ENCODE measurements at regions not wholly inside any gene's neighbourhood (a gene's known extent, or its start where the extent isn't known, plus 50 kb on each side); places are given as distances from the start of the nearest gene placed in this dataset.

DNA sequence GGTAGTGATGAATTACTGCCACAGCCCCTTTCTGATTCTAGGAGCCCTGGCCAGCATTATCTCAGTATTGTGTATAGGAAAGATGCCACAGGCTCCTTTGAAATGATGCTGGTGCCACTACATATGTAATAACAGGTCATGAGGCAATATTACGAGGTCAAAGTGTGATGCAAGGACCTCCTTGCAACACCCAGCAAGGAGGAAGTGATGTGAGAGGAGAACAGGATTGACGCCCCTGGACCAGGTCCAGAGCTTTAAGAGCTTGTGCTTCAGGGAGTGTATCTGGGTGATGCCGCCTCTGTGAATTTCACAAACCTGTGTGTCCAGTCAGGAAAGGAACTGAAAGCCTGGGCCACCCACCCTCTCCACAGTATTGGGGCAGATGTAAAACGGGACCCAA, 261.8 kb downstream of the MID1IP1 start:
- H3K9ac ChIP-seq (ENCODE audit: extremely low read depth, insufficient read length, low read length) = no peak overlapping the region
- no peak overlapping the region for H2BK120ac ChIP-seq (ENCODE audit: low read depth, low read length, poor library complexity, severe bottlenecking)
- H2AFZ ChIP-seq (ENCODE audit: low read length) = no peak overlapping the region
- no peaks in the 10 kb centered on the region for H3K79me2 ChIP-seq (ENCODE audit: insufficient read depth, low read length)
- Mint-ChIP-seq H3K27me3 (ENCODE audit: low read depth) (peaks cover 8% of the 10 kb centered on the region), H3K27ac (no peak overlapping the region), H3K9me3 (peaks cover 75 to 84% of the 10 kb centered on the region in 2 experiments), H3K4me1 (peaks cover 16 to 20% of the 10 kb centered on the region in 2 experiments), H3K4me3 (no peak overlapping the region), H3K36me3 (ENCODE audit: insufficient read depth in 1 of 3, low read depth in 3 of 3) (peaks cover 12 to 21% (median 15%) of the 10 kb centered on the region in 3 experiments)
- no peak overlapping the region for H3K56ac ChIP-seq (ENCODE audit: insufficient read length, low read depth, low read length)
- no peaks in the 10 kb centered on the region for H3K23me2 ChIP-seq (ENCODE audit: insufficient read length, low read depth, low read length, poor library complexity, severe bottlenecking)
- H3K18ac ChIP-seq (ENCODE audit: insufficient read length, low read depth, low read length) = no peak overlapping the region
- H2BK15ac ChIP-seq (ENCODE audit: low read depth, low read length) = no peak overlapping the region
- H3K79me1 ChIP-seq (ENCODE audit: insufficient read depth, low read depth, low read length, poor library complexity, severe bottlenecking) = no peaks in the 10 kb centered on the region
- H3K9me3 ChIP-seq (ENCODE audit: control insufficient read depth, low read depth, low read length) = peaks cover 6% of the 10 kb centered on the region
- DNase-seq = no peak
- H3K14ac ChIP-seq (ENCODE audit: insufficient read depth, low read length) = no peak overlapping the region
- TF ChIP-seq, protein P1, sequence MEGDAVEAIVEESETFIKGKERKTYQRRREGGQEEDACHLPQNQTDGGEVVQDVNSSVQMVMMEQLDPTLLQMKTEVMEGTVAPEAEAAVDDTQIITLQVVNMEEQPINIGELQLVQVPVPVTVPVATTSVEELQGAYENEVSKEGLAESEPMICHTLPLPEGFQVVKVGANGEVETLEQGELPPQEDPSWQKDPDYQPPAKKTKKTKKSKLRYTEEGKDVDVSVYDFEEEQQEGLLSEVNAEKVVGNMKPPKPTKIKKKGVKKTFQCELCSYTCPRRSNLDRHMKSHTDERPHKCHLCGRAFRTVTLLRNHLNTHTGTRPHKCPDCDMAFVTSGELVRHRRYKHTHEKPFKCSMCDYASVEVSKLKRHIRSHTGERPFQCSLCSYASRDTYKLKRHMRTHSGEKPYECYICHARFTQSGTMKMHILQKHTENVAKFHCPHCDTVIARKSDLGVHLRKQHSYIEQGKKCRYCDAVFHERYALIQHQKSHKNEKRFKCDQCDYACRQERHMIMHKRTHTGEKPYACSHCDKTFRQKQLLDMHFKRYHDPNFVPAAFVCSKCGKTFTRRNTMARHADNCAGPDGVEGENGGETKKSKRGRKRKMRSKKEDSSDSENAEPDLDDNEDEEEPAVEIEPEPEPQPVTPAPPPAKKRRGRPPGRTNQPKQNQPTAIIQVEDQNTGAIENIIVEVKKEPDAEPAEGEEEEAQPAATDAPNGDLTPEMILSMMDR (conservative IDR thresholded peaks at IDR 0.05) = no peak
- no peak overlapping the region for H2AK5ac ChIP-seq (ENCODE audit: insufficient read length, low read length)
- no peak overlapping the region for H2BK12ac ChIP-seq (ENCODE audit: insufficient read length, low read depth, low read length)
- no peak overlapping the region for H3K4ac ChIP-seq (ENCODE audit: low read depth, low read length)
- no CpG with 5 or more reads among the region's 4 CpGs for WGBS (ENCODE audit: extremely low coverage, insufficient read length, low lambda C conversion rate)
- H3K4me2 ChIP-seq (ENCODE audit: insufficient read depth, insufficient read length, low read length) = no peak overlapping the region
- no peaks in the 10 kb centered on the region for H4K20me1 ChIP-seq (ENCODE audit: control insufficient read depth, insufficient read depth, insufficient read length)
- no peak overlapping the region for H2BK20ac ChIP-seq (ENCODE audit: low read depth, low read length, poor library complexity, severe bottlenecking)
- no peak overlapping the region for H2BK5ac ChIP-seq (ENCODE audit: insufficient read length, low read length)
- no peak overlapping the region for H4K5ac ChIP-seq (ENCODE audit: insufficient read length, low read depth, low read length)
- no peak overlapping the region for H3K23ac ChIP-seq (ENCODE audit: insufficient read length, low read depth, low read length)
- H3K4me1 ChIP-seq (ENCODE audit: insufficient read depth, low read length) = peaks cover 7% of the 10 kb centered on the region; the same call in 1 of the 2 replicates
- no peak overlapping the region for H4K8ac ChIP-seq (replicated peaks; ENCODE audit: insufficient read length, low read depth, low read length)
- H3T11ph ChIP-seq (ENCODE audit: low read length) = no peak overlapping the region
- H4K91ac ChIP-seq (ENCODE audit: insufficient read length, low read depth, low read length) = no peak overlapping the region
- no peaks in the 10 kb centered on the region for H3K27me3 ChIP-seq (ENCODE audit: insufficient read depth, low read length)
- no peak overlapping the region for H3K27ac ChIP-seq (ENCODE audit: insufficient read length, low read depth, low read length)

All from H9 (cell line).